Astrocyte (in vitro differentiated cells and primary cell): ENCODE measurements at regions not wholly inside any gene's neighbourhood (a gene's known extent, or its start where the extent isn't known, plus 50 kb on each side); places are given as distances from the start of the nearest gene placed in this dataset.

ENCODE experiments used
- CTCF ChIP-seq: IDR thresholded peaks from 2 replicates; pipeline ENCODE4 v1.5.1; 2011; ENCODE audit warnings: low read depth, mild to moderate bottlenecking, inconsistent platforms, low read length, moderate library complexity; ENCODE audit not compliant: insufficient read depth
- EZH2 ChIP-seq: IDR thresholded peaks from 2 replicates; pipeline ENCODE4 v1.6.1; 2012; ENCODE audit warnings: mild to moderate bottlenecking, low read length, inconsistent platforms; ENCODE audit not compliant: insufficient read depth

- TF ChIP-seq CTCF (no peak), EZH2 (no peak)
These were observed 234.3 kb downstream of the CDC5L start for GRCh38 chr6:44621846-44622245.
